Heart left ventricle (tissue), 13 donors: ENCODE measurements at regions not wholly inside any gene's neighbourhood (a gene's known extent, or its start where the extent isn't known, plus 50 kb on each side); places are given as distances from the start of the nearest gene placed in this dataset.

Source experiments
- POLR2A ChIP-seq, 2 donors: fragments of 450-650 bp; IDR thresholded peaks; one replicate each; pipeline ENCODE4 v1.6.1; 2017; ENCODE audit warnings: antibody characterized with exemption in 2 of 2, mild to moderate bottlenecking in 2 of 2, moderate library complexity in 2 of 2
- TF ChIP-seq, protein P1 (sequence below), 12 donors: fragments of 200-600 bp; sonication (generic) in 4 of 12; IDR thresholded peaks; one replicate each; pipeline versions ENCODE4 v1.5.0 to v1.8.0; 2018 to 2022; ENCODE audit warnings: antibody characterized with exemption in 12 of 12, mild to moderate bottlenecking in 5 of 12
- donor health status: ischemic (EF 13 %, LVEDD 7.1; RV severe dilation, severe dysfunction).
- donor health status: DM: no; HTN: yes; CAD: no.
- donor health status: DM: no; HTN: no; CAD: no.
- donor health status: ischemic (EF 25% LVEDD 6.9; RV normal size, moderate dysfunction).
- donor health status: ischemic (EF 25% LVEDD 5.7; RV mildly dilated, moderate dysfunction).
- donor health status: ischemic (EF 35%, LVEDD 5.7; RV mildly dilated, moderate dysfunction).
- donor health status: nonischemic (EF 11% LVEDD 7.7; RV severe dilation, severe dysfunction).
- donor health status: DM: yes; HTN: yes; CAD: no.
- donor health status: PGD.
- donor health status: ischemic (EF 29% LVEDD 5.4; RV normal size, mild dysfunction).
- donor health status: nonischemic (EF 23%, LVEDD 6.1; RV moderate dilation, normal function).

DNA sequence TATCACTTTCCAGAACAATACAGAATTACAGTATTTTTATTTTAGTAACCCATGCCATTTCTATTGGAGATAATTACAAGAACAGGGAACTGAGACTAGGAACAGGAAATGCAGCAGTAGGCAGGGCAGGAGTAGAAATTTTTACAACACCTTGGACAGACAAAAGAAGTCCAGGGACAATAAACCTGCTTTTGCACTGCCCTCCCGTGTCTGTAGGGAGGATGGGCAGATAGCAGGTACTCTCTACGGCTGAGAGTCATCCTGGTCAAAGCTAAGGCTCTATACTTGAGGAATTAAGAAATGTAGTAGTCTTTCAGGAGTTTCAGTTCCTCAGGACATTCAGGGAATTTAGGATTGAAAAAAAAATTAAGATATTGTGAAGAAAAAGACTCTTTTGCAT, 63.4 kb downstream of the VAX1 start:
- TF ChIP-seq, protein P1, sequence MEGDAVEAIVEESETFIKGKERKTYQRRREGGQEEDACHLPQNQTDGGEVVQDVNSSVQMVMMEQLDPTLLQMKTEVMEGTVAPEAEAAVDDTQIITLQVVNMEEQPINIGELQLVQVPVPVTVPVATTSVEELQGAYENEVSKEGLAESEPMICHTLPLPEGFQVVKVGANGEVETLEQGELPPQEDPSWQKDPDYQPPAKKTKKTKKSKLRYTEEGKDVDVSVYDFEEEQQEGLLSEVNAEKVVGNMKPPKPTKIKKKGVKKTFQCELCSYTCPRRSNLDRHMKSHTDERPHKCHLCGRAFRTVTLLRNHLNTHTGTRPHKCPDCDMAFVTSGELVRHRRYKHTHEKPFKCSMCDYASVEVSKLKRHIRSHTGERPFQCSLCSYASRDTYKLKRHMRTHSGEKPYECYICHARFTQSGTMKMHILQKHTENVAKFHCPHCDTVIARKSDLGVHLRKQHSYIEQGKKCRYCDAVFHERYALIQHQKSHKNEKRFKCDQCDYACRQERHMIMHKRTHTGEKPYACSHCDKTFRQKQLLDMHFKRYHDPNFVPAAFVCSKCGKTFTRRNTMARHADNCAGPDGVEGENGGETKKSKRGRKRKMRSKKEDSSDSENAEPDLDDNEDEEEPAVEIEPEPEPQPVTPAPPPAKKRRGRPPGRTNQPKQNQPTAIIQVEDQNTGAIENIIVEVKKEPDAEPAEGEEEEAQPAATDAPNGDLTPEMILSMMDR (IDR thresholded peaks at IDR 0.05), result no peak
- TF ChIP-seq POLR2A (IDR thresholded peaks at IDR 0.05), result no peak
